Upper lobe of right lung (tissue), 1 donor: ENCODE measurements at regions not wholly inside any gene's neighbourhood (a gene's known extent, or its start where the extent isn't known, plus 50 kb on each side); places are given as distances from the start of the nearest gene placed in this dataset.

Experiments used
- ATAC-seq: fragments of 200-7000 bp; cut with Tn5 transposase; one replicate; pipeline ENCODE4 v1.9.1; 2020; ENCODE audit warnings: mild to moderate bottlenecking, moderate library complexity
- DNase-seq: peaks from one replicate; pipeline ENCODE4 v3.0.0-alpha.2; 2020
- H3K27ac ChIP-seq: fragments of 200-600 bp; one replicate; pipeline ENCODE4 v1.8.0; 2022
- H3K27me3 ChIP-seq: fragments of 200-600 bp; one replicate; pipeline ENCODE4 v1.8.0; 2022; ENCODE audit warnings: mild to moderate bottlenecking
- H3K36me3 ChIP-seq: fragments of 200-600 bp; one replicate; pipeline ENCODE4 v1.8.0; 2022
- H3K4me1 ChIP-seq: fragments of 200-600 bp; one replicate; pipeline ENCODE4 v1.8.0; 2022
- H3K4me3 ChIP-seq: fragments of 200-600 bp; one replicate; pipeline ENCODE4 v1.8.0; 2022; ENCODE audit warnings: mild to moderate bottlenecking
- H3K9me3 ChIP-seq: fragments of 200-600 bp; one replicate; pipeline ENCODE4 v1.8.0; 2022
- intact Hi-C: fragments of 100-400 bp; cut with DNase I; formaldehyde crosslinking; loops from one replicate; pipeline ENCODE4 v1.11.0; 2022
- TF ChIP-seq, protein P1 (sequence below): fragments of 200-600 bp; IDR thresholded peaks from one replicate; pipeline ENCODE4 v1.8.0; 2022; ENCODE audit warnings: antibody characterized with exemption
- donor health status: DM: no; HTN: yes; CAD: no; lungs with severe emphysema.

DNA sequence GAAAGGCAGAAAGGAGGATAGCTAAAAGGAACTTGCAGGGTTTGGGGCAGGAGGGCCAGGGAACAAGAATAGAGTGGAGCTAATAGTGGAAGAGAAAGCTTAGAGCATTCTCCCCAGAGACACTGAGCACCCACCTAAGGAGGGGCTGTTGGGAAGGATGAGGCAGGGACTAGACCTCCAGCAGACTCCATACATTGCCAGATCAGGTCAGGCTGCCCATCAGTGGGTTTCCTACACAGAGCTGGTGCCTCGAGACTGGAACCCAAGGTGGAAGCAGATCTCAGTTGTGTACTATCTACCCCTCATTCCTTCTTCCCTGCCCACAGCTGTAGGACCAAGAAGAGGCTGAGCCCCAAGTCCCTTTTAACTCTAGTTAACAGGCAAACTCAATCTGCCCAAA is 148.5 kb downstream of the ZFP36L2 start:
- Histone ChIP-seq H3K4me1 (peaks cover 44% of the 10 kb centered on the region), H3K36me3 (no peaks in the 10 kb centered on the region), H3K27ac (no peak overlapping the region), H3K9me3 (no peaks in the 10 kb centered on the region), H3K27me3 (no peaks in the 10 kb centered on the region), H3K4me3 (no peak overlapping the region)
- DNase-seq, result no peak
- TF ChIP-seq, protein P1, sequence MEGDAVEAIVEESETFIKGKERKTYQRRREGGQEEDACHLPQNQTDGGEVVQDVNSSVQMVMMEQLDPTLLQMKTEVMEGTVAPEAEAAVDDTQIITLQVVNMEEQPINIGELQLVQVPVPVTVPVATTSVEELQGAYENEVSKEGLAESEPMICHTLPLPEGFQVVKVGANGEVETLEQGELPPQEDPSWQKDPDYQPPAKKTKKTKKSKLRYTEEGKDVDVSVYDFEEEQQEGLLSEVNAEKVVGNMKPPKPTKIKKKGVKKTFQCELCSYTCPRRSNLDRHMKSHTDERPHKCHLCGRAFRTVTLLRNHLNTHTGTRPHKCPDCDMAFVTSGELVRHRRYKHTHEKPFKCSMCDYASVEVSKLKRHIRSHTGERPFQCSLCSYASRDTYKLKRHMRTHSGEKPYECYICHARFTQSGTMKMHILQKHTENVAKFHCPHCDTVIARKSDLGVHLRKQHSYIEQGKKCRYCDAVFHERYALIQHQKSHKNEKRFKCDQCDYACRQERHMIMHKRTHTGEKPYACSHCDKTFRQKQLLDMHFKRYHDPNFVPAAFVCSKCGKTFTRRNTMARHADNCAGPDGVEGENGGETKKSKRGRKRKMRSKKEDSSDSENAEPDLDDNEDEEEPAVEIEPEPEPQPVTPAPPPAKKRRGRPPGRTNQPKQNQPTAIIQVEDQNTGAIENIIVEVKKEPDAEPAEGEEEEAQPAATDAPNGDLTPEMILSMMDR, result no peak
- intact Hi-C loops, result no loop called here
- ATAC-seq, result no peak

DNA sequence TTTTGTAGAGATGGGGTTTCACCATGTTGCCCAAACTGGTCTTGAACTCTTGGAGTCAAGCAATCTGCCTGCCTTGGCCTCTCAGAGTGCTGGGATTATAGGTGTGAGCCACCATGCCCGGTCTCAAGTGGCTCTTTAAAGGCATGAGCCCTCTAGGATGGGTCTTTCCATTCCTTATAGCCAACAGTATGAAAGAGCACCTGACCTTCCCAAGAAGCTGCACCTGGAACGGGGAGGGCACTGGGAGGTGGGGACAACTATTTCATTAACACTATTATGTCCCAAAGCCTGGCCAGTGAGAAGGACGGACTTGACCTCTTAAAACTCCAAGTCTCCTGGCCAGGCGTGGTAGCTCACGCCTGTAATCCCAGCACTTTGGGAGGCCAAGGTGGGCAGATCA is 149.7 kb downstream of the ZFP36L2 start:
- TF ChIP-seq, protein P1, result no peak
- Histone ChIP-seq H3K4me1 (peaks cover 37% of the 10 kb centered on the region), H3K9me3 (no peaks in the 10 kb centered on the region), H3K27me3 (no peaks in the 10 kb centered on the region), H3K4me3 (no peak overlapping the region), H3K36me3 (no peaks in the 10 kb centered on the region), H3K27ac (peak overlapping the region; percentile 75)
- DNase-seq, result no peak
- ATAC-seq, result no peak
- intact Hi-C loops, result no loop called here

DNA sequence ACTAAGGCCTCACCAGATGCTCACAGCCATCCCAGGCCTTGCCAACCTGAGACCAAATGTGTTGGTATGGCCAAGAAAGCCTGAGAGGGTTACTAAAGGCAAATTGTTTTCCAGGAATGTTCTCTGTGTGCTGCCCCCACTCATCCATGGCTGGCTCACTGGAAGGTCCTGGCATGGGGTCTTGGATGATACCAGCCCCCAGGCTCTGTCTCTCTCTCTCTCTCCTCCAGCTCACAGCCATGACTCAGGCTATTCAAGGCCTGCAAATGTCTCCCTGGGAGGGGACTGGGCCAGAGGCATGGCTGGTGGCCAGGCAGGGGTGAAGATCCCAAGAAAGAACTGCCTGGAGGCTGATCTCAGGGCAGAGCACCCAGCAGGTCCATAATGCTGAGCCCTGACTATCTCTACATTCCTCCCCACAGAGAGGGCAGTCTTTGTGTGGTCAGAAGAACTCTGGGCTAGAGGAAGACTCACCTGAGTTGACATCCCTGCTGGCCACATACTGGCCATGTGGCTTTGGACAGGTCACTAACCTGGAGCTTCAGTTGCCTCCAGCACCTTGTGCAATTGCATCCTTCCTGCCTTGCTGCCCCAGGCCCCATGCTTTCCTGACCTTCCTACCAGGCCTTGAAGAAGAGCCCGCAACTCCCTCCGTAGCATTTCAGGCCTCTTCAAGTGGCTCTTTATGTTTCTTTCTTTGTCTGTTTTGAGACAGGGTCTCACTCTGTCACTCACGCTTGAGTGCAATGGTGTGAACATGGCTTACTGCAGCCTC is 150.4 kb downstream of the ZFP36L2 start:
- H3K27ac ChIP-seq, result peak overlapping the region; percentile 75
- intact Hi-C loops, result no loop called here
- DNase-seq, result no peak
- no peak for ATAC-seq
- TF ChIP-seq, protein P1, result no peak
- no peaks in the 10 kb centered on the region for H3K9me3 ChIP-seq
- H3K36me3 ChIP-seq, result no peaks in the 10 kb centered on the region
- no peak overlapping the region for H3K4me3 ChIP-seq
- H3K27me3 ChIP-seq, result no peaks in the 10 kb centered on the region
- peaks cover 42% of the 10 kb centered on the region for H3K4me1 ChIP-seq

DNA sequence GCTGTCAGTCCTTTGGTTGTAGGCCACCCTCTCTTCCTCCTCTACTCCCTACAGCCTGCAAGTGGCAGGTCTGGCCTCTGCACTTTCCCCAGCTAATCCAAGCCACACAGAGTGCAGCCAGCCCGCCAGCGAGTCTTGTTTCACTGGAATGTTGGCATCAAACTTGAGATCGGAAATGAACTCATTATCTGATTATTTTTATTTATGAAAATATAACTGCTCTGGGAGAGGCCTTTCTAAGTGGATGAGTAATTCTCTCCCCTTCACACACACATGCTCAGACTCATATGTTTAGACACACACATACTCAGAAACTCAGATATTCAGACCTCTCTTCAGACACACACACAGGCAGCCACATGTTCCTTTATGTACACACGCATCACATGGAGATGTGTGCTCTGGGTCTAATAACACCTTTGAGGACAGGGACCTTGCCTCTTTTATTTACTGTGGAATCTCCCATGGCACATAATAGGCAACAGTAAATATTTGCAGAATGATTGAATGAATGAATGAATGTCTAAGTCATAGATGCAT is 151.3 kb downstream of the ZFP36L2 start:
- TF ChIP-seq, protein P1, result no peak
- H3K9me3 ChIP-seq, result no peaks in the 10 kb centered on the region
- peak; percentile 58 for ATAC-seq
- intact Hi-C loops, result no loop called here
- no peak overlapping the region for H3K4me3 ChIP-seq
- H3K27ac ChIP-seq, result peak overlapping the region; percentile 78
- no peaks in the 10 kb centered on the region for H3K27me3 ChIP-seq
- H3K4me1 ChIP-seq, result peaks cover 51% of the 10 kb centered on the region
- no peak for DNase-seq
- H3K36me3 ChIP-seq, result no peaks in the 10 kb centered on the region

DNA sequence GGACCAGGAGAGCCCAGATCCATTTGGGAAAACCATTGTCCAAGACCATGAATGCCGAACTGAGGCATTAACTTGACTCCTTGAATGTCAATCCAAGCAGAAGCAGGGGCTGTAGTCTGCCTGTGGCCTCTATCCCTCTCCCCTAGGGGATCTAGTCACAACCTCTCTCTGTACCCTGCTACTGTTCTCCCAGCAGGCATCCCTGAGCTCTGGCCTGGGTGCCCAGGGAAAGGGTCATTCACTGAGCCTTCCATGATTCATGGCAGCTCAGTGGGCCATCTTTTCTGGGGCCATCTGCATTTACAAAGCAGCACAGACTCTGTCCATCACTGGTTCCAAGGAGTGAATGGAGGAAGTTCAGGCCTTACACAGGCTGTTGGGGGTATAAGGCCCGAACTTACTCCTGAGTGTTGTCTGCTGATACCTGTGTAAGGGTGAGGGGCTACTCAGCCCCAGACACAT is 151.8 kb downstream of the ZFP36L2 start:
- Histone ChIP-seq H3K27me3 (no peaks in the 10 kb centered on the region), H3K4me3 (no peak overlapping the region), H3K27ac (peak overlapping the region; percentile 78), H3K4me1 (peaks cover 55% of the 10 kb centered on the region), H3K9me3 (no peaks in the 10 kb centered on the region), H3K36me3 (no peaks in the 10 kb centered on the region)
- DNase-seq (no peak), ATAC-seq (no peak)
- TF ChIP-seq, protein P1, result no peak
- intact Hi-C loops, result no loop called here
